IMR-90 (cell line): ENCODE measurements at regions not wholly inside any gene's neighbourhood (a gene's known extent, or its start where the extent isn't known, plus 50 kb on each side); places are given as distances from the start of the nearest gene placed in this dataset.

Source experiments
- CEBPB ChIP-seq: IDR thresholded peaks from 2 replicates; pipeline ENCODE4 v1.6.1; 2012; ENCODE audit warnings: low read depth, low read length, improper control_type of control experiment
- CTCF ChIP-seq: conservative IDR thresholded peaks from 2 replicates; pipeline ENCODE4 v1.5.1; 2012; ENCODE audit warnings: mild to moderate bottlenecking, low read depth, low read length, improper control_type of control experiment
- FOS ChIP-seq: fragments of 150-350 bp; IDR thresholded peaks from 2 replicates; pipeline ENCODE4 v1.6.1; 2016; ENCODE audit warnings: low read depth, low read length
- MAZ ChIP-seq: IDR thresholded peaks from 2 replicates; pipeline ENCODE4 v1.6.1; 2012; ENCODE audit warnings: low read depth, mild to moderate bottlenecking, low read length, improper control_type of control experiment, moderate library complexity, borderline replicate concordance
- POLR2A ChIP-seq: IDR thresholded peaks from 2 replicates; pipeline ENCODE4 v1.6.1; 2012; ENCODE audit warnings: mild to moderate bottlenecking, low read depth, low read length
- RCOR1 ChIP-seq: IDR thresholded peaks from 2 replicates; pipeline ENCODE4 v1.6.1; 2012; ENCODE audit warnings: mild to moderate bottlenecking, low read length, improper control_type of control experiment; ENCODE audit not compliant: insufficient replicate concordance
- RFX5 ChIP-seq: IDR thresholded peaks from 2 replicates; pipeline ENCODE4 v1.8.0; 2012; ENCODE audit warnings: low read depth, mild to moderate bottlenecking, low read length, moderate library complexity
- SMC3 ChIP-seq: fragments of 150-350 bp; IDR thresholded peaks from 2 replicates; pipeline ENCODE4 v1.6.1; 2016; ENCODE audit warnings: low read depth, mild to moderate bottlenecking, antibody characterized with exemption, low read length, moderate library complexity
- TF ChIP-seq, protein P1 (sequence below): fragments of 150-350 bp; IDR thresholded peaks from 2 replicates; pipeline ENCODE4 v1.6.1; 2016; ENCODE audit warnings: low read depth, mild to moderate bottlenecking, low read length, moderate library complexity, borderline replicate concordance

GRCh38 chr1:56355918-56356317 lies 223.4 kb downstream of the PLPP3 start:
- no peak for TF ChIP-seq CTCF
- TF ChIP-seq, protein P1, sequence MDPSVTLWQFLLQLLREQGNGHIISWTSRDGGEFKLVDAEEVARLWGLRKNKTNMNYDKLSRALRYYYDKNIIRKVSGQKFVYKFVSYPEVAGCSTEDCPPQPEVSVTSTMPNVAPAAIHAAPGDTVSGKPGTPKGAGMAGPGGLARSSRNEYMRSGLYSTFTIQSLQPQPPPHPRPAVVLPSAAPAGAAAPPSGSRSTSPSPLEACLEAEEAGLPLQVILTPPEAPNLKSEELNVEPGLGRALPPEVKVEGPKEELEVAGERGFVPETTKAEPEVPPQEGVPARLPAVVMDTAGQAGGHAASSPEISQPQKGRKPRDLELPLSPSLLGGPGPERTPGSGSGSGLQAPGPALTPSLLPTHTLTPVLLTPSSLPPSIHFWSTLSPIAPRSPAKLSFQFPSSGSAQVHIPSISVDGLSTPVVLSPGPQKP = no peak
- no peak for TF ChIP-seq MAZ
- TF ChIP-seq RCOR1 = no peak
- no peak for TF ChIP-seq CEBPB
- no peak for TF ChIP-seq RFX5
- no peak for TF ChIP-seq POLR2A
- TF ChIP-seq FOS = no peak
- no peak for TF ChIP-seq SMC3
